A673 (cell line): ENCODE measurements at regions not wholly inside any gene's neighbourhood (a gene's known extent, or its start where the extent isn't known, plus 50 kb on each side); places are given as distances from the start of the nearest gene placed in this dataset.

Experiments used
- EZH2 ChIP-seq: fragments of 200-600 bp; sonication (generic); IDR thresholded peaks from 2 replicates; pipeline ENCODE4 v1.6.1; 2017; ENCODE audit warnings: borderline replicate concordance, low read depth, mild to moderate bottlenecking, mixed read lengths, antibody characterized with exemption, low read length; ENCODE audit not compliant: poor library complexity, severe bottlenecking
- TF ChIP-seq, protein P1 (sequence below): fragments of 300-800, 200-600 bp; sonication (generic); conservative IDR thresholded peaks from 2 replicates; pipeline ENCODE4 v1.5.1; 2017; ENCODE audit warnings: low read depth, mild to moderate bottlenecking, antibody characterized with exemption, low read length, moderate library complexity, mixed read lengths

DNA sequence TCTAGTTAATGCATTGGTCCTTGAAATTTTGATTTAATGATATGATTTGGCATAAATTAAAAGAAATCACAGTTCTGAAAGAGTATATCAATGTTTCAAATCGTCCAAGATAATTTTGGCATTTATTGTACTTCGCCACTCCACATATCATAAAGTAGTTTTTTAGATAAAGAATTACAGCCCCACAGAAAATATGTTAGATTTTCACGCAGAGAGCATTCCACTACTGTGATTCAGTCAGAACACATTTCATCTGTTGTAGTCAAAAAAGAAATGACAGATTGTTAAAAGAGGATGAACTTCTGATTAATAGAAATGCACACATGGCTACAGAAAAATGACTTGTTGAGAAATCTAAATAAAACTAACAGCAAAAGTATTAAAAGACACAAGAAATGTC is 1063.5 kb upstream of the LRRN3 start:
- TF ChIP-seq, protein P1, sequence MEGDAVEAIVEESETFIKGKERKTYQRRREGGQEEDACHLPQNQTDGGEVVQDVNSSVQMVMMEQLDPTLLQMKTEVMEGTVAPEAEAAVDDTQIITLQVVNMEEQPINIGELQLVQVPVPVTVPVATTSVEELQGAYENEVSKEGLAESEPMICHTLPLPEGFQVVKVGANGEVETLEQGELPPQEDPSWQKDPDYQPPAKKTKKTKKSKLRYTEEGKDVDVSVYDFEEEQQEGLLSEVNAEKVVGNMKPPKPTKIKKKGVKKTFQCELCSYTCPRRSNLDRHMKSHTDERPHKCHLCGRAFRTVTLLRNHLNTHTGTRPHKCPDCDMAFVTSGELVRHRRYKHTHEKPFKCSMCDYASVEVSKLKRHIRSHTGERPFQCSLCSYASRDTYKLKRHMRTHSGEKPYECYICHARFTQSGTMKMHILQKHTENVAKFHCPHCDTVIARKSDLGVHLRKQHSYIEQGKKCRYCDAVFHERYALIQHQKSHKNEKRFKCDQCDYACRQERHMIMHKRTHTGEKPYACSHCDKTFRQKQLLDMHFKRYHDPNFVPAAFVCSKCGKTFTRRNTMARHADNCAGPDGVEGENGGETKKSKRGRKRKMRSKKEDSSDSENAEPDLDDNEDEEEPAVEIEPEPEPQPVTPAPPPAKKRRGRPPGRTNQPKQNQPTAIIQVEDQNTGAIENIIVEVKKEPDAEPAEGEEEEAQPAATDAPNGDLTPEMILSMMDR: no peak
- no peak for TF ChIP-seq EZH2
